ENCODE measurements at regions not wholly inside any gene's neighbourhood (a gene's known extent, or its start where the extent isn't known, plus 50 kb on each side); places are given as distances from the start of the nearest gene placed in this dataset.

GRCh38 chr9:11338130-11338529 is 725.3 kb upstream of the PTPRD start:
- no peak for DNase-seq

GRCh38 chr9:11340654-11341053 is 727.9 kb upstream of the PTPRD start:
- no peak for DNase-seq

GRCh38 chr9:11347437-11347836 is 734.6 kb upstream of the PTPRD start:
- DNase-seq, result no peak

GRCh38 chr9:11348366-11348765 is 735.6 kb upstream of the PTPRD start:
- DNase-seq, result no peak

- no peak for DNase-seq
Measured at GRCh38 chr9:11349187-11349586, 736.4 kb upstream of the PTPRD start.

- no peak for DNase-seq
Measured at GRCh38 chr9:11352612-11353011, 739.8 kb upstream of the PTPRD start.

- no peak for DNase-seq
Measured at GRCh38 chr9:11356067-11356466, 743.3 kb upstream of the PTPRD start.

GRCh38 chr9:11366585-11367129 is 753.9 kb upstream of the PTPRD start:
- no peak for DNase-seq

GRCh38 chr9:11374926-11375325 is 762.1 kb upstream of the PTPRD start:
- no peak for DNase-seq

GRCh38 chr9:11402621-11403020 is 789.8 kb upstream of the PTPRD start:
- DNase-seq, result no peak

GRCh38 chr9:11414241-11414640 is 801.4 kb upstream of the PTPRD start:
- no peak for DNase-seq

GRCh38 chr9:11417782-11418181 is 805.0 kb upstream of the PTPRD start:
- no peak for DNase-seq

GRCh38 chr9:11431490-11431889 is 818.7 kb upstream of the PTPRD start:
- DNase-seq, result no peak

GRCh38 chr9:11432361-11432760 is 819.6 kb upstream of the PTPRD start:
- DNase-seq, result no peak

- no peak for DNase-seq
Measured at GRCh38 chr9:11443631-11444030, 830.8 kb upstream of the PTPRD start.

GRCh38 chr9:11457825-11458790 is 845.3 kb upstream of the PTPRD start:
- peak; percentile 94 for DNase-seq

- no peak for DNase-seq
Measured at GRCh38 chr9:11469745-11470144, 856.9 kb upstream of the PTPRD start.

- no peak for DNase-seq
Measured at GRCh38 chr9:11471321-11471720, 858.5 kb upstream of the PTPRD start.

- peak; percentile 52 for DNase-seq
Measured at GRCh38 chr9:11500780-11501179, 888.0 kb upstream of the PTPRD start.

GRCh38 chr9:11506980-11507379 is 894.2 kb upstream of the PTPRD start:
- DNase-seq, result no peak

- no peak for DNase-seq
Measured at GRCh38 chr9:11537566-11537965, 924.8 kb upstream of the PTPRD start.

GRCh38 chr9:11542781-11543180 is 930.0 kb upstream of the PTPRD start:
- no peak for DNase-seq

GRCh38 chr9:11546231-11546630 is 933.4 kb upstream of the PTPRD start:
- no peak for DNase-seq

- DNase-seq, result peak; percentile 41
Measured at GRCh38 chr9:11549311-11549794, 936.6 kb upstream of the PTPRD start.
